A549 (cell line): ENCODE measurements at regions not wholly inside any gene's neighbourhood (a gene's known extent, or its start where the extent isn't known, plus 50 kb on each side); places are given as distances from the start of the nearest gene placed in this dataset.

Experiments used
- ATAC-seq, 2 experiments: fragments of 200-7000 bp in 1 of 2; fragments of >200 bp in 1 of 2; cut with Nextera tagmentation in 1 of 2; cut with Tn5 transposase in 1 of 2; 3 replicates each; pipeline versions ENCODE4 v1.8.0 to v1.9.1; 2018 to 2020; ENCODE audit warnings: mild to moderate bottlenecking in 1 of 2, moderate library complexity in 1 of 2
- CTCF ChIA-PET: fragments of 300-600 bp; sonication (Branson Sonifier 250); formaldehyde crosslinking; extraction: SDS; loops from one replicate; lab custom pipeline; 2021; ENCODE audit warnings: antibody characterized with exemption, inconsistent platforms; lab: Yijun Ruan, JAX
- POLR2A ChIA-PET: fragments of 350-600 bp; formaldehyde crosslinking; extraction: SDS; loops from one replicate; lab custom pipeline; 2021; ENCODE audit warnings: antibody characterized with exemption, inconsistent platforms; lab: Yijun Ruan, JAX
- DNase-seq, 2 experiments: peaks; one replicate each; pipeline versions ENCODE4 v3.0.0 to v3.0.0-alpha.2; 2011 to 2016; ENCODE audit warnings: low read depth in 1 of 2, low spot score in 1 of 2
- FAIRE-seq: peaks from 2 replicates; lab custom pipeline; 2011; peaks lifted over from hg19 to GRCh38; lab: Jason Lieb, UNC
- H3K27ac ChIP-seq, 2 experiments: fragments of >200 bp; sonication (Bioruptor Twin); formaldehyde crosslinking; 3 replicates each; pipeline ENCODE4 v1.5.1; 2016 to 2017
- H3K4me1 ChIP-seq: fragments of >200 bp; sonication (Bioruptor Twin); formaldehyde crosslinking; 3 replicates; pipeline ENCODE4 v1.6.1; 2016
- H3K4me2 ChIP-seq: fragments of >200 bp; sonication (Bioruptor Twin); formaldehyde crosslinking; 3 replicates; pipeline ENCODE4 v1.6.1; 2016
- H3K4me3 ChIP-seq: fragments of >200 bp; sonication (Bioruptor Twin); formaldehyde crosslinking; 3 replicates; pipeline ENCODE4 v1.5.1; 2016
- H3K9me3 ChIP-seq: fragments of >200 bp; sonication (Bioruptor Twin); formaldehyde crosslinking; 3 replicates; pipeline ENCODE4 v1.6.1; 2016
- CEBPB ChIP-seq, 2 experiments: fragments of >200 bp in 1 of 2; sonication (Bioruptor Twin) in 1 of 2; formaldehyde crosslinking in 1 of 2; IDR thresholded peaks; 2 replicates each; pipeline ENCODE4 v1.6.1; 2012 to 2016
- CHD4 ChIP-seq: fragments of 200-600 bp; sonication (generic); IDR thresholded peaks from 2 replicates; pipeline ENCODE4 v1.6.1; 2016; ENCODE audit warnings: antibody characterized with exemption, mild to moderate bottlenecking, borderline replicate concordance
- CTCF ChIP-seq: fragments of >200 bp; sonication (Bioruptor Twin); formaldehyde crosslinking; IDR thresholded peaks from 3 replicates; pipeline ENCODE4 v1.5.1; 2016
- EHMT2 ChIP-seq: fragments of 200-600 bp; sonication (generic); IDR thresholded peaks from 2 replicates; pipeline ENCODE4 v1.6.1; 2016; ENCODE audit warnings: antibody characterized with exemption, low read depth, mild to moderate bottlenecking, moderate library complexity
- EP300 ChIP-seq, 2 experiments: fragments of >200 bp; sonication (Bioruptor Twin); formaldehyde crosslinking; IDR thresholded peaks; 2 replicates in 1 of 2; 3 replicates in 1 of 2; pipeline ENCODE4 v1.6.1; 2016 to 2017
- ESRRA ChIP-seq: fragments of 150-350 bp; IDR thresholded peaks from 2 replicates; pipeline ENCODE4 v1.6.1; 2014; ENCODE audit warnings: mild to moderate bottlenecking, low read length, borderline replicate concordance
- FOSB ChIP-seq: fragments of 250-450 bp; sonication (Bioruptor Pico); IDR thresholded peaks from 2 replicates; pipeline ENCODE4 v1.5.0; 2020; ENCODE audit warnings: mild to moderate bottlenecking, moderate library complexity
- FOSL2 ChIP-seq, 2 experiments: fragments of 450-650 bp in 1 of 2; fragments of >200 bp in 1 of 2; sonication (Bioruptor Twin) in 1 of 2; formaldehyde crosslinking; IDR thresholded peaks; 2 replicates each; pipeline versions ENCODE4 v1.5.0 to v1.6.1; 2016 to 2020; ENCODE audit warnings: mild to moderate bottlenecking in 1 of 2, moderate library complexity in 1 of 2
- GATA3 ChIP-seq: IDR thresholded peaks from 2 replicates; pipeline ENCODE4 v1.6.1; 2012; ENCODE audit warnings: borderline replicate concordance
- HOXB13 ChIP-seq: fragments of 250-450 bp; sonication (Bioruptor Pico); IDR thresholded peaks from 2 replicates; pipeline ENCODE4 v1.5.0; 2020; ENCODE audit warnings: low read depth, mild to moderate bottlenecking, moderate library complexity
- KDM1A ChIP-seq: fragments of 200-600 bp; sonication (generic); IDR thresholded peaks from 2 replicates; pipeline ENCODE4 v1.6.1; 2016; ENCODE audit warnings: low read depth, mild to moderate bottlenecking
- KDM5A ChIP-seq: fragments of 200-600 bp; sonication (generic); IDR thresholded peaks from 2 replicates; pipeline ENCODE4 v1.6.1; 2016; ENCODE audit warnings: antibody characterized with exemption, mild to moderate bottlenecking
- MYC ChIP-seq: IDR thresholded peaks from 2 replicates; pipeline ENCODE4 v1.6.1; 2012; ENCODE audit warnings: mild to moderate bottlenecking, inconsistent platforms, low read length, improper control_type of control experiment, borderline replicate concordance
- NFE2L2 ChIP-seq: fragments of 150-350 bp; conservative IDR thresholded peaks from 2 replicates; pipeline ENCODE4 v1.6.1; 2014; ENCODE audit warnings: low read length
- POLR2AphosphoS2 ChIP-seq: conservative IDR thresholded peaks from 2 replicates; pipeline ENCODE4 v1.6.1; 2012; ENCODE audit warnings: low read length, improper control_type of control experiment, inconsistent platforms
- RAD21 ChIP-seq, 2 experiments: fragments of >200 bp in 1 of 2; sonication (Bioruptor Twin) in 1 of 2; formaldehyde crosslinking in 1 of 2; IDR thresholded peaks in 1 of 2; conservative IDR thresholded peaks in 1 of 2; 2 replicates in 1 of 2; 3 replicates in 1 of 2; pipeline ENCODE4 v1.6.1; 2012 to 2018; ENCODE audit warnings: inconsistent platforms in 1 of 2
- RARB ChIP-seq: fragments of 250-450 bp; sonication (Bioruptor Pico); IDR thresholded peaks from 2 replicates; pipeline ENCODE4 v1.8.0; 2021; ENCODE audit warnings: mild to moderate bottlenecking, moderate library complexity
- REST ChIP-seq: fragments of 200-600 bp; sonication (generic); IDR thresholded peaks from 2 replicates; pipeline ENCODE4 v1.6.1; 2016; ENCODE audit warnings: antibody characterized with exemption, mild to moderate bottlenecking, moderate library complexity
- SREBF2 ChIP-seq: fragments of 450-650 bp; IDR thresholded peaks from 2 replicates; pipeline ENCODE4 v1.6.1; 2014; ENCODE audit warnings: mild to moderate bottlenecking, moderate library complexity
- TFCP2L1 ChIP-seq: fragments of 250-450 bp; sonication (Bioruptor Pico); IDR thresholded peaks from 2 replicates; pipeline ENCODE4 v1.5.0; 2021; ENCODE audit warnings: mild to moderate bottlenecking
- ZSCAN20 ChIP-seq: fragments of 250-450 bp; sonication (Bioruptor Pico); IDR thresholded peaks from 2 replicates; pipeline ENCODE4 v1.8.0; 2022; ENCODE audit warnings: mild to moderate bottlenecking, moderate library complexity
- WGBS: methylation state at CpG from one replicate; pipeline ENCODE4 v1.1.6; 2017; ENCODE audit errors: missing lambda C conversion rate; 5-methylcytosine and 5-hydroxymethylcytosine counted together

GRCh38 chr5:62933261-62933660, 354.6 kb downstream of the LRRC70 start:
- WGBS, result 25% methylated on average over 3 of the region's 3 CpGs
- no peak overlapping the region for H3K27ac ChIP-seq
- DNase-seq (no peak), FAIRE-seq (no peak), ATAC-seq (no peak)
- TF ChIP-seq SREBF2, result no peak
- TF ChIP-seq EP300 (IDR thresholded peaks at IDR 0.05), result no peak
- TF ChIP-seq REST, result no peak
- no peak for TF ChIP-seq TFCP2L1 (CRISPR knock-in tag)
- no peak for TF ChIP-seq KDM1A
- TF ChIP-seq CTCF, result no peak
- TF ChIP-seq NFE2L2, result no peak
- no peak for TF ChIP-seq HOXB13 (CRISPR knock-in tag)
- TF ChIP-seq GATA3, result no peak
- TF ChIP-seq RAD21 (conservative IDR thresholded peaks at IDR 0.05 in 1 of 2, IDR thresholded peaks at IDR 0.05 in 1 of 2), result no peak
- no peak for TF ChIP-seq ZSCAN20 (CRISPR knock-in tag)
- TF ChIP-seq CHD4, result no peak
- no peak for TF ChIP-seq ESRRA
- TF ChIP-seq FOSL2 (IDR thresholded peaks at IDR 0.05), result no peak
- TF ChIP-seq FOSL2 (CRISPR knock-in tag; IDR thresholded peaks at IDR 0.05), result no peak
- TF ChIP-seq RARB (CRISPR knock-in tag), result no peak
- no peak for TF ChIP-seq FOSB (CRISPR knock-in tag)
- no peak for TF ChIP-seq CEBPB (IDR thresholded peaks at IDR 0.05)
- no peak for TF ChIP-seq EHMT2
- TF ChIP-seq POLR2AphosphoS2, result no peak
- ChIA-PET POLR2A (no interaction called here), CTCF (no interaction called here)
- H3K4me2 ChIP-seq, result no peak overlapping the region
- no peaks in the 10 kb centered on the region for H3K9me3 ChIP-seq
- H3K4me3 ChIP-seq, result no peak overlapping the region
- H3K4me1 ChIP-seq, result no peaks in the 10 kb centered on the region

- no peaks in the 10 kb centered on the region for H3K4me1 ChIP-seq
- no peak for TF ChIP-seq MYC
- no peak for TF ChIP-seq KDM5A
- no peak for TF ChIP-seq ZSCAN20 (CRISPR knock-in tag)
- 31% methylated on average over 3 of the region's 3 CpGs for WGBS
Observed at GRCh38 chr5:62931153-62931950, 352.7 kb downstream of the LRRC70 start.

More at GRCh38 chr5:62931153-62931950, 352.7 kb downstream of the LRRC70 start:
- Histone ChIP-seq H3K9me3 (no peaks in the 10 kb centered on the region), H3K27ac (no peak overlapping the region), H3K4me2 (no peak overlapping the region), H3K4me3 (no peak overlapping the region)
- POLR2A ChIA-PET, result no interaction called here
- FAIRE-seq (no peak), ATAC-seq (no peak), DNase-seq (no peak)
- CTCF ChIA-PET, result no interaction called here
